Hepatocyte (in vitro differentiated cells): ENCODE measurements at regions not wholly inside any gene's neighbourhood (a gene's known extent, or its start where the extent isn't known, plus 50 kb on each side); places are given as distances from the start of the nearest gene placed in this dataset.

ENCODE experiments used
- DNase-seq: peaks from one replicate; pipeline ENCODE4 v3.0.0-alpha.2; 2016; ENCODE audit warnings: low spot score
- H2AFZ ChIP-seq: fragments of 200-600 bp; sonication (generic); 2 replicates; pipeline ENCODE4 v1.6.0; 2016; ENCODE audit warnings: antibody characterized with exemption, mild to moderate bottlenecking
- H3K27ac ChIP-seq: fragments of 200-600 bp; sonication (generic); 2 replicates; pipeline ENCODE4 v1.5.1; 2016; ENCODE audit warnings: mild to moderate bottlenecking
- H3K27me3 ChIP-seq: fragments of 200-600 bp; sonication (generic); 2 replicates; pipeline ENCODE4 v1.6.1; 2016
- H3K36me3 ChIP-seq: fragments of 200-600 bp; sonication (generic); replicated peaks from 2 replicates; pipeline ENCODE4 v1.5.1; 2016; ENCODE audit warnings: low read depth; ENCODE audit not compliant: insufficient read depth
- H3K4me1 ChIP-seq: fragments of 200-600 bp; sonication (generic); 2 replicates; pipeline ENCODE4 v1.5.1; 2016; ENCODE audit warnings: mild to moderate bottlenecking, moderate library complexity; ENCODE audit not compliant: insufficient read depth
- H3K4me2 ChIP-seq: fragments of 200-600 bp; sonication (generic); 2 replicates; pipeline ENCODE4 v1.6.0; 2016
- H3K4me3 ChIP-seq: fragments of 200-600 bp; sonication (generic); 2 replicates; pipeline ENCODE4 v1.5.1; 2016; ENCODE audit warnings: mild to moderate bottlenecking
- H3K79me2 ChIP-seq: fragments of 200-600 bp; sonication (generic); 2 replicates; pipeline ENCODE4 v1.6.0; 2017; ENCODE audit warnings: mild to moderate bottlenecking
- H3K9me2 ChIP-seq: fragments of 200-600 bp; sonication (generic); replicated peaks from 2 replicates; pipeline ENCODE4 v1.6.0; 2017; ENCODE audit warnings: mild to moderate bottlenecking; ENCODE audit not compliant: insufficient read depth
- H3K9me3 ChIP-seq: fragments of 200-600 bp; sonication (generic); 2 replicates; pipeline ENCODE4 v1.5.1; 2016; ENCODE audit warnings: low read depth, mild to moderate bottlenecking
- H4K20me1 ChIP-seq: fragments of 200-600 bp; sonication (generic); 2 replicates; pipeline ENCODE4 v1.6.0; 2016; ENCODE audit warnings: mild to moderate bottlenecking; ENCODE audit not compliant: insufficient read depth, poor library complexity, severe bottlenecking
- CTCF ChIP-seq: fragments of 200-600 bp; sonication (generic); IDR thresholded peaks from 2 replicates; pipeline ENCODE4 v1.5.1; 2016; ENCODE audit warnings: antibody characterized with exemption, mild to moderate bottlenecking; ENCODE audit not compliant: poor library complexity
- EZH2 ChIP-seq: fragments of 200-600 bp; sonication (generic); IDR thresholded peaks from 2 replicates; pipeline ENCODE4 v1.6.1; 2016; ENCODE audit warnings: antibody characterized with exemption, mild to moderate bottlenecking, borderline replicate concordance
- EZH2phosphoT487 ChIP-seq: fragments of 200-600 bp; sonication (generic); IDR thresholded peaks from one replicate; pipeline ENCODE4 v1.6.1; 2018; ENCODE audit warnings: antibody characterized with exemption, mild to moderate bottlenecking, low read depth, moderate library complexity; ENCODE audit not compliant: unreplicated experiment, severe bottlenecking
- WGBS: methylation state at CpG from one replicate; pipeline ENCODE4 v1.1.6; 2016; ENCODE audit warnings: low lambda C conversion rate; ENCODE audit errors: missing lambda C conversion rate; 5-methylcytosine and 5-hydroxymethylcytosine counted together

DNA sequence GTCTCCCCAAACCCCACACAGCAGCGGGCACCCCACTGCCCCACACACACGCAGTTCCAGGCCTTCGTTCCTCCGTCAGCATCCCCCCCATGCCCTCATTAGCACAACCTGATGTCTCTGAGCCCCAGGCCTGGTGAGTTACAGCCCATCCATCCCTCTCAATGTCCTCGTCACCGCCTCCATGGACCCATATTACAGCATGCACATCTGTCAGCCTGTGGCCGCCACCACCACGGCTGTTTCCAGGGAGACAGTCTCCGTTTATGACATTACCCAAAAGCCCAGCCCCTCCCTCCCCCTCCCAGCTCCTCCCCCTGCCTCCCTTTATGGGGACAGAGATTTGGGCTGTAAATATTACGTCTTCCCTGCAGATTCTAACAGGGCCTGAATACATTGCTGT lies 143.1 kb upstream of the LINGO1 start:
- no peaks in the 10 kb centered on the region for H3K27me3 ChIP-seq
- H2AFZ ChIP-seq: no peak overlapping the region
- H3K9me3 ChIP-seq: no peaks in the 10 kb centered on the region
- no peaks in the 10 kb centered on the region for H3K36me3 ChIP-seq
- H3K9me2 ChIP-seq: no peaks in the 10 kb centered on the region
- H3K4me1 ChIP-seq: no peaks in the 10 kb centered on the region
- H3K4me3 ChIP-seq: no peak overlapping the region
- no peak overlapping the region for H3K27ac ChIP-seq
- no peaks in the 10 kb centered on the region for H4K20me1 ChIP-seq
- TF ChIP-seq EZH2phosphoT487: no peak
- TF ChIP-seq EZH2: no peak
- no peak for TF ChIP-seq CTCF
- DNase-seq: no peak
- no peaks in the 10 kb centered on the region for H3K79me2 ChIP-seq
- H3K4me2 ChIP-seq: no peak overlapping the region
- 79% methylated on average over 8 of the region's 10 CpGs for WGBS

GRCh38 chr15:77775373-77775772 lies 142.7 kb upstream of the LINGO1 start:
- whole genome bisulfite sequencing: 76% methylated on average over 7 of the region's 7 CpGs
- H2AFZ ChIP-seq: no peak overlapping the region
- H3K4me2 ChIP-seq: no peak overlapping the region

GRCh38 chr15:77774350-77774749 lies 141.6 kb upstream of the LINGO1 start:
- Histone ChIP-seq H3K4me3 (no peak overlapping the region), H3K4me2 (no peak overlapping the region), H3K79me2 (no peaks in the 10 kb centered on the region), H4K20me1 (no peaks in the 10 kb centered on the region), H3K9me2 (no peaks in the 10 kb centered on the region), H3K36me3 (no peaks in the 10 kb centered on the region), H3K27ac (no peak overlapping the region), H3K9me3 (no peaks in the 10 kb centered on the region), H3K4me1 (no peaks in the 10 kb centered on the region), H3K27me3 (no peaks in the 10 kb centered on the region), H2AFZ (no peak overlapping the region)
- WGBS: 90% methylated on average over 8 of the region's 8 CpGs
- TF ChIP-seq EZH2phosphoT487 (no peak), EZH2 (no peak), CTCF (no peak)
- DNase-seq: no peak

More at GRCh38 chr15:77775373-77775772, 142.7 kb upstream of the LINGO1 start:
- H3K36me3 ChIP-seq: no peaks in the 10 kb centered on the region
- no peaks in the 10 kb centered on the region for H3K9me3 ChIP-seq
- no peak overlapping the region for H3K27ac ChIP-seq
- no peaks in the 10 kb centered on the region for H4K20me1 ChIP-seq
- TF ChIP-seq CTCF: no peak
- TF ChIP-seq EZH2phosphoT487: no peak
- TF ChIP-seq EZH2: no peak
- no peaks in the 10 kb centered on the region for H3K9me2 ChIP-seq
- H3K27me3 ChIP-seq: no peaks in the 10 kb centered on the region
- DNase-seq: no peak
- H3K4me1 ChIP-seq: no peaks in the 10 kb centered on the region
- H3K4me3 ChIP-seq: no peak overlapping the region
- H3K79me2 ChIP-seq: no peaks in the 10 kb centered on the region

DNA sequence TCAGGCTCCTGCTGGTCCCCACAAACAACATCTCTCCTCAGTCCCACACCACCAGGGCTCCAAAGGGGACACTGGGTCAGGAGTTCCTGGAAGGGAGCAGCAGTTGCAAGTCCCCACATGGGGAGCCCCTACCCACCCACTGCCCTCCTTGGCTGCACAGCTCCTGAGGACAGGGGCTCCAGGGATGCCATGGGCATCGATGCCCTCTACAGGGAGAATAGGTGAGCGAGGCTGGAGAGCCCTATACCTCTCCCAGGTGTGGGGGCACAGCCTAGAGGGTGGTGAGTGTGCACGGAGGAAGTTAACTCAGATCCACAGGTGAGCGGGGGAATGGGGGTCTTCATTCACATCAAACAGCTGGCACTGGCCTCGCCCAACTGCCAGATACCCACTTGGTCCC lies 141.2 kb upstream of the LINGO1 start:
- H3K9me2 ChIP-seq: no peaks in the 10 kb centered on the region
- no peak for TF ChIP-seq EZH2phosphoT487
- no peaks in the 10 kb centered on the region for H3K27me3 ChIP-seq
- H3K27ac ChIP-seq: no peak overlapping the region
- no peak overlapping the region for H3K4me3 ChIP-seq
- 88% methylated on average over 5 of the region's 5 CpGs for WGBS
- no peaks in the 10 kb centered on the region for H3K79me2 ChIP-seq
- DNase-seq: no peak
- H3K4me1 ChIP-seq: no peaks in the 10 kb centered on the region
- no peak overlapping the region for H3K4me2 ChIP-seq
- H3K36me3 ChIP-seq: no peaks in the 10 kb centered on the region
- H3K9me3 ChIP-seq: no peaks in the 10 kb centered on the region
- no peak overlapping the region for H2AFZ ChIP-seq
- H4K20me1 ChIP-seq: no peaks in the 10 kb centered on the region
